BLaER1 treated with 17β-estradiol and CSF1 and Interleukin-3, amounts not matched to agents 10 nM and 100 nM (cell line): ENCODE measurements at regions not wholly inside any gene's neighbourhood (a gene's known extent, or its start where the extent isn't known, plus 50 kb on each side); places are given as distances from the start of the nearest gene placed in this dataset.

ENCODE experiments used
- H3K27ac ChIP-seq, 11 experiments: shearing (Covaris generic); formaldehyde crosslinking; 2 replicates each; pipeline ENCODE4 v1.8.1; 2022
- H3K27me3 ChIP-seq, 11 experiments: shearing (Covaris generic); formaldehyde crosslinking; 2 replicates each; pipeline ENCODE4 v1.8.1; 2022
- H3K36me3 ChIP-seq, 11 experiments: shearing (Covaris generic); formaldehyde crosslinking; 2 replicates each; pipeline ENCODE4 v1.8.1; 2022
- H3K4me1 ChIP-seq, 10 experiments: shearing (Covaris generic); formaldehyde crosslinking; 2 replicates each; pipeline ENCODE4 v1.8.1; 2022
- H3K4me2 ChIP-seq, 11 experiments: shearing (Covaris generic); formaldehyde crosslinking; 2 replicates each; pipeline ENCODE4 v1.8.1; 2022
- H3K4me3 ChIP-seq, 10 experiments: shearing (Covaris generic); formaldehyde crosslinking; 2 replicates each; pipeline ENCODE4 v1.8.1; 2022
- H3K9ac ChIP-seq, 11 experiments: shearing (Covaris generic); formaldehyde crosslinking; 2 replicates each; pipeline ENCODE4 v1.8.1; 2022
- H3K9me3 ChIP-seq, 11 experiments: shearing (Covaris generic); formaldehyde crosslinking; replicated peaks in 1 of 11; 2 replicates each; pipeline ENCODE4 v1.8.1; 2022
- H4K20me1 ChIP-seq, 11 experiments: shearing (Covaris generic); formaldehyde crosslinking; 2 replicates each; pipeline ENCODE4 v1.8.1; 2022
- Cebpa-rat ChIP-seq, 11 experiments: shearing (Covaris generic); IDR thresholded peaks; 2 replicates each; pipeline ENCODE4 v1.8.1; 2022

- Histone ChIP-seq H3K36me3 (no peaks in the 10 kb centered on the region), H3K9ac (no peak overlapping the region), H3K9me3 (no peaks in the 10 kb centered on the region), H3K4me1 (peaks cover 13 to 25% (median 15%) of the 10 kb centered on the region in 10 experiments), H3K4me2 (0 out of 22 replicates have a peak overlapping the region, but pooled peaks of 1 of the 11 experiments have one; percentile 32), H3K4me3 (no peak overlapping the region), H3K27ac (no peak overlapping the region), H3K27me3 (no peaks in the 10 kb centered on the region), H4K20me1 (no peaks in the 10 kb centered on the region)
- TF ChIP-seq Cebpa-rat (IDR thresholded peaks at IDR 0.05): no peak
Measured at GRCh38 chr17:55655777-55656176, 66.9 kb downstream of the TMEM100 start.

- Histone ChIP-seq H3K4me2 (peak overlapping the region in 3 of 11 experiments; percentile 24 to 32 (median 30); a peak in 5 of 22 replicates), H4K20me1 (no peaks in the 10 kb centered on the region), H3K9ac (no peak overlapping the region), H3K4me3 (no peak overlapping the region), H3K27me3 (no peaks in the 10 kb centered on the region), H3K4me1 (peaks cover 3 to 19% (median 5%) of the 10 kb centered on the region in 10 experiments; a peak in 19 of 20 replicates), H3K36me3 (no peaks in the 10 kb centered on the region), H3K27ac (no peak overlapping the region), H3K9me3 (no peaks in the 10 kb centered on the region)
- no peak for TF ChIP-seq Cebpa-rat (IDR thresholded peaks at IDR 0.05)
Measured at GRCh38 chr17:55654821-55655220, 67.8 kb downstream of the TMEM100 start.

- no peaks in the 10 kb centered on the region for H4K20me1 ChIP-seq
- no peaks in the 10 kb centered on the region for H3K36me3 ChIP-seq
- no peak overlapping the region for H3K27ac ChIP-seq
- H3K9ac ChIP-seq: no peak overlapping the region
- H3K27me3 ChIP-seq: no peaks in the 10 kb centered on the region
- H3K4me2 ChIP-seq: no peak overlapping the region
- no peak for TF ChIP-seq Cebpa-rat (IDR thresholded peaks at IDR 0.05)
- peaks cover 0 to 4% (median 0%) of the 10 kb centered on the region in 11 experiments; a peak in 1 of 22 replicates for H3K9me3 ChIP-seq
- peaks cover 0 to 13% (median under 1%) of the 10 kb centered on the region in 10 experiments; a peak in 8 of 20 replicates for H3K4me1 ChIP-seq
- no peak overlapping the region for H3K4me3 ChIP-seq
Measured at GRCh38 chr17:55654022-55654421, 68.6 kb downstream of the TMEM100 start.

DNA sequence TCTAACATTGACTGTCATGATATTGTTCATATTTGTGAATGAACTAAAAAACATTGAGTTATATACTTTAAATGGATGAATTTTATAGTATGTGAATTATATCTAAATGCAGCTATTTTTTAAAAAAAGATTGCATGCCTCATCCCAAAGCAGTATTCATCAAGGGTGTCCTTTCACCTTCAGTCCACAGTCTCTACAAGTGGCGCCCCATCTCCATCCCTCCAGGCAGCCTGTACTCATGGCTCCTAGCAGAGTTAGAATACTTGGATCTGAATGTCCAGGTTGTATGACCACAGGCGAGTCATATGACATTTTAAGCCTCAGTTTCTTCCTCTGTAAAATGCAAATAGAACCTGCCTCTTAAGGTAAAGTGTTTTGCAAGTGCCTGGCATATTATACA is 69.8 kb downstream of the TMEM100 start:
- Histone ChIP-seq H3K36me3 (no peaks in the 10 kb centered on the region), H3K4me1 (peaks cover 4 to 15% (median 10%) of the 10 kb centered on the region in 10 experiments; a peak in 19 of 20 replicates), H4K20me1 (no peaks in the 10 kb centered on the region), H3K9me3 (peaks cover 0 to 4% (median 0%) of the 10 kb centered on the region in 11 experiments; a peak in 1 of 22 replicates), H3K27me3 (no peaks in the 10 kb centered on the region), H3K4me2 (no peak overlapping the region), H3K9ac (no peak overlapping the region), H3K4me3 (no peak overlapping the region), H3K27ac (no peak overlapping the region)
- TF ChIP-seq Cebpa-rat (IDR thresholded peaks at IDR 0.05): no peak

GRCh38 chr17:55652114-55652823 is 70.4 kb downstream of the TMEM100 start:
- no peak overlapping the region for H3K4me3 ChIP-seq
- no peak overlapping the region for H3K9ac ChIP-seq
- no peaks in the 10 kb centered on the region for H3K36me3 ChIP-seq

DNA sequence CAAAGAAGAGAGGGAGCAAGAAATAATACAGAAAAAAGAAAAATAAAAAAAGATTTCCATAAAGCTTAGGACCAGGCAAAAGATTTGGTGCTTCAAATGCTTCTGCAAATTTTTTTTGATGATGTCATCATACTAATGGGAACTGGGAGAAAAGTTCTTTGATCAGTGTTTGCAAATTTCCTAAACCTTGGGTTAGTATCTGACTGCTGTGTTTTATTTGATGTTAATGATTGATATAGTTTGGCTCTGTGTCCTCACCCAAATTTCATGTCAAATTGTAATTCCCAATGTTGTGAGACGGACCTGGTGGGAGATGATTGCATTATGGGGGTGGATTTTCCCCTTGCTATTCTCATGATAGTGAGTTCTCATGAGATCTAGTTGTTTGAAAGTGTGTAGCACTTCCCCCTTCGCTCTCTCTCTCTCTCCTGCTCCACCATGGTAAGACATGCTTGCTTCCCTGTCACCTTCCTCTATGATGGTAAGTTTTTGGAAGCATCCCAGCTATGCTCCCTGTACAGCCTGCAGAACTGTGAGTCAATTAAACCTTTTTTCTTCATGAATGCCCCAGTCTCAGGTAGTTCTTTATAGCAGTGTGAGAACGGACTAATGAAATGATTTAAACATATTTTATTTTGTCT is 72.6 kb downstream of the TMEM100 start:
- H3K4me2 ChIP-seq: no peak overlapping the region
- no peaks in the 10 kb centered on the region for H3K36me3 ChIP-seq
- no peaks in the 10 kb centered on the region for H3K27me3 ChIP-seq
- H3K9me3 ChIP-seq: peaks cover 0 to 4% (median 0%) of the 10 kb centered on the region in 11 experiments; a peak in 2 of 22 replicates
- peaks cover 3 to 18% (median 12%) of the 10 kb centered on the region in 10 experiments; a peak in 19 of 20 replicates for H3K4me1 ChIP-seq
- H3K27ac ChIP-seq: no peak overlapping the region
- TF ChIP-seq Cebpa-rat (IDR thresholded peaks at IDR 0.05): no peak
- no peaks in the 10 kb centered on the region for H4K20me1 ChIP-seq
- H3K4me3 ChIP-seq: no peak overlapping the region
- no peak overlapping the region for H3K9ac ChIP-seq

More at GRCh38 chr17:55652114-55652823, 70.4 kb downstream of the TMEM100 start:
- Histone ChIP-seq H3K27ac (no peak overlapping the region), H3K4me1 (peaks cover 6 to 18% (median 14%) of the 10 kb centered on the region in 10 experiments; a peak in 19 of 20 replicates), H4K20me1 (no peaks in the 10 kb centered on the region), H3K9me3 (peaks cover 0 to 4% (median 0%) of the 10 kb centered on the region in 11 experiments; a peak in 1 of 22 replicates), H3K4me2 (no peak overlapping the region), H3K27me3 (no peaks in the 10 kb centered on the region)
- TF ChIP-seq Cebpa-rat (IDR thresholded peaks at IDR 0.05): no peak

- H3K4me1 ChIP-seq: peaks cover 0 to 23% (median 12%) of the 10 kb centered on the region in 10 experiments; a peak in 16 of 20 replicates
- H4K20me1 ChIP-seq: no peaks in the 10 kb centered on the region
- H3K4me3 ChIP-seq: no peak overlapping the region
- H3K27ac ChIP-seq: peak overlapping the region in 1 of 11 experiments; percentile 19; a peak in 1 of 22 replicates
- TF ChIP-seq Cebpa-rat (IDR thresholded peaks at IDR 0.05): no peak
- no peak overlapping the region for H3K9ac ChIP-seq
- peaks cover 0 to 15% (median 0%) of the 10 kb centered on the region in 11 experiments; a peak in 4 of 22 replicates for H3K9me3 ChIP-seq
- no peaks in the 10 kb centered on the region for H3K27me3 ChIP-seq
- no peaks in the 10 kb centered on the region for H3K36me3 ChIP-seq
- peak overlapping the region in 9 of 11 experiments; percentile 1 to 78 (median 65); a peak in 16 of 22 replicates for H3K4me2 ChIP-seq
Measured at GRCh38 chr17:55648086-55648485, 74.6 kb downstream of the TMEM100 start.

DNA sequence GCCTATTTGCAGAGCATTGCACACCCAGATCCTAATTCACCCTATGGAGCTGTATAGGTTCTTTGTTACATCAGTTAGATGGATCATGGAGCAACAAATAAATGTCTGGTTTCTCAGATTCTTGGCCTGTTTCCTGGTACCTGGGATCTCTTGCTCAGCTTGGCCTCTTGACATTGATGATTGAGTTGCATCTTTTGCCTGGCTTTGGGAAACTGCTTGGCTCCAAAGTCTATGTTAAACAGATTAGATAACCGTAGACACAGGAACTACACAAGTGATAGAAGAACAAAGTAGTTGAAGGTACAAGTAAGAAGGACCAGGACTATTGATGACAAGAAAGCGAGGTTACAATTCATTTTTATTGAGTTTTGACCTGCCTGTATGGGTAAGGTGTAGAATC is 77.3 kb downstream of the TMEM100 start:
- no peak for TF ChIP-seq Cebpa-rat (IDR thresholded peaks at IDR 0.05)
- Histone ChIP-seq H3K27ac (no peak overlapping the region), H3K9me3 (peaks cover 0 to 15% (median 0%) of the 10 kb centered on the region in 11 experiments; a peak in 6 of 22 replicates), H3K4me3 (no peak overlapping the region), H3K9ac (no peak overlapping the region), H3K4me2 (no peak overlapping the region), H3K4me1 (peaks cover 10 to 37% (median 28%) of the 10 kb centered on the region in 10 experiments; a peak in 19 of 20 replicates), H4K20me1 (no peaks in the 10 kb centered on the region), H3K27me3 (no peaks in the 10 kb centered on the region), H3K36me3 (no peaks in the 10 kb centered on the region)

DNA sequence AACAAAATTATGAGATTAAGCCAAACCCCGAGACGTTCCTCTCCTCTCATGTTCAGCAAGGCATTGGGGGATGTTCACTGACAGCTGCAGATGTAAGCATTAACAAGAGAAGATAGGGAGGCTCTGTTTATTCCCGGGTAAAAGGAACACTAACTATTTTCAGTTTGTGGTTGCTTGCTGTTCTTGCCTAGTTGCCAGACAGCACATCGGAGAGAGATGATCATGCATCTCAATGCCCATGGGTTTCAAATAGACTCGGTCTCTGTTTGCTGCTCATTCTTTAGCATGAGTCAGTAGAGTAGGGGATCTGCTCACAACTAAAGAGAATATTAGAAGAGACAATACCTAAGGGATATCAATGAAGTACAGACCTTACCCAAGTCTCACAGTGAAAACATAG is 78.3 kb downstream of the TMEM100 start:
- H3K9ac ChIP-seq: no peak overlapping the region
- no peaks in the 10 kb centered on the region for H3K36me3 ChIP-seq
- peaks cover 20 to 46% (median 37%) of the 10 kb centered on the region in 10 experiments for H3K4me1 ChIP-seq
- H3K27ac ChIP-seq: no peak overlapping the region
- H3K9me3 ChIP-seq: peaks cover 0 to 16% (median 0%) of the 10 kb centered on the region in 11 experiments; a peak in 6 of 22 replicates
- no peak overlapping the region for H3K4me2 ChIP-seq
- no peak for TF ChIP-seq Cebpa-rat (IDR thresholded peaks at IDR 0.05)
- H3K4me3 ChIP-seq: no peak overlapping the region
- H4K20me1 ChIP-seq: no peaks in the 10 kb centered on the region
- no peaks in the 10 kb centered on the region for H3K27me3 ChIP-seq
